K562 (cell line): ENCODE measurements at regions not wholly inside any gene's neighbourhood (a gene's known extent, or its start where the extent isn't known, plus 50 kb on each side); places are given as distances from the start of the nearest gene placed in this dataset.

Experiments used
- ATAC-seq: fragments of 200-7000 bp; cut with Tn5 transposase; 3 replicates; pipeline ENCODE4 v1.9.1; 2020; ENCODE audit warnings: moderate library complexity
- BruUV-seq: library from RNA; stranded (reverse); fragments of 400-500 nt; replicated peaks from 2 replicates; lab custom pipeline; 2021; lab: Mats Ljungman, UMichigan
- CTCF ChIA-PET: fragments of 300-600 bp; formaldehyde crosslinking; extraction: SDS; loops from one replicate; lab custom pipeline; 2021; ENCODE audit warnings: low intra/inter-chr PET ratio; lab: Yijun Ruan, JAX
- POLR2A ChIA-PET: fragments of 300-600, 350-650 bp; sonication (Branson Sonifier 250); formaldehyde crosslinking; extraction: SDS; loops from one replicate; lab custom pipeline; 2021; ENCODE audit warnings: antibody characterized with exemption, inconsistent platforms; lab: Yijun Ruan, JAX
- DNase-seq, 4 experiments: peaks; one replicate each; pipeline versions ENCODE4 v3.0.0 to v3.0.0-alpha.2; 2011 to 2018; ENCODE audit warnings: low spot score in 3 of 4, mixed read lengths in 3 of 4; ENCODE audit errors: extremely low read depth in 1 of 4
- FAIRE-seq: peaks from 2 replicates; lab custom pipeline; 2011; peaks lifted over from hg19 to GRCh38; lab: Jason Lieb, UNC
- H2AFZ ChIP-seq: 2 replicates; pipeline ENCODE4 v1.6.0; 2011; ENCODE audit warnings: low read depth, low read length, control low read depth, inconsistent platforms
- H3K27ac ChIP-seq: fragments of 200-600 bp; 3 replicates; pipeline ENCODE4 v1.8.0; 2011; ENCODE audit warnings: low read depth, mild to moderate bottlenecking, control low read depth, inconsistent platforms, low read length, moderate library complexity, mixed read lengths; ENCODE audit errors: extremely low read depth
- H3K27me3 ChIP-seq, 2 experiments: fragments of 300-600 bp in 1 of 2; 2 replicates in 1 of 2; 3 replicates in 1 of 2; pipeline versions ENCODE4 v1.6.0 to v1.8.0; 2011; ENCODE audit warnings: inconsistent platforms in 2 of 2, low read length in 2 of 2, mild to moderate bottlenecking in 1 of 2, mixed read lengths in 1 of 2, moderate library complexity in 1 of 2; ENCODE audit not compliant: control insufficient read depth in 2 of 2, insufficient read depth in 2 of 2
- H3K36me3 ChIP-seq: fragments of 300-600 bp; 3 replicates; pipeline ENCODE4 v1.8.0; 2011; ENCODE audit warnings: mild to moderate bottlenecking, low read length, inconsistent platforms; ENCODE audit not compliant: control insufficient read depth, insufficient read depth
- H3K4me1 ChIP-seq, 2 experiments: fragments of 200-600 bp in 1 of 2; replicated peaks in 1 of 2; 2 replicates in 1 of 2; 3 replicates in 1 of 2; pipeline versions ENCODE4 v1.5.1 to v1.8.0; 2011; ENCODE audit warnings: inconsistent platforms in 2 of 2, low read length in 2 of 2, mild to moderate bottlenecking in 1 of 2, mixed read lengths in 1 of 2, moderate library complexity in 1 of 2; ENCODE audit not compliant: control insufficient read depth in 2 of 2, insufficient read depth in 2 of 2
- H3K4me2 ChIP-seq: 2 replicates; pipeline ENCODE4 v1.6.1; 2011; ENCODE audit warnings: low read length, control low read depth, inconsistent platforms, mixed read lengths; ENCODE audit not compliant: insufficient read depth
- H3K4me3 ChIP-seq: fragments of 200-600 bp; sonication (generic), shearing (Covaris generic); 2 replicates; pipeline ENCODE4 v1.5.1; 2016; ENCODE audit warnings: control low read depth, inconsistent platforms
- H3K79me2 ChIP-seq: fragments of 200-600 bp; 3 replicates; pipeline ENCODE4 v1.8.0; 2011; ENCODE audit warnings: low read length, inconsistent platforms; ENCODE audit not compliant: control insufficient read depth, insufficient read depth
- H3K9ac ChIP-seq, 2 experiments: 2 replicates each; pipeline versions ENCODE4 v1.6.0 to v1.6.1; 2011; ENCODE audit warnings: low read depth in 2 of 2, low read length in 2 of 2, control low read depth in 1 of 2, inconsistent platforms in 1 of 2, mild to moderate bottlenecking in 1 of 2, mixed read lengths in 1 of 2; ENCODE audit not compliant: insufficient read depth in 1 of 2
- H3K9me1 ChIP-seq: one replicate; pipeline ENCODE4 v1.6.0; 2011; ENCODE audit warnings: inconsistent platforms, mild to moderate bottlenecking, low read length, moderate library complexity; ENCODE audit not compliant: control insufficient read depth, insufficient read depth
- H3K9me3 ChIP-seq: replicated peaks from 2 replicates; pipeline ENCODE4 v1.5.1; 2011; ENCODE audit warnings: low read depth, low read length, inconsistent platforms; ENCODE audit not compliant: control insufficient read depth, insufficient read depth
- H4K20me1 ChIP-seq: replicated peaks from 2 replicates; pipeline ENCODE4 v1.6.1; 2011; ENCODE audit warnings: low read length, inconsistent platforms, mixed read lengths; ENCODE audit not compliant: control insufficient read depth, insufficient read depth
- DACH1 ChIP-seq: fragments of 450-650 bp; IDR thresholded peaks from 2 replicates; pipeline ENCODE4 v1.6.1; 2018; ENCODE audit not compliant: partially characterized antibody
- HNRNPH1 ChIP-seq: fragments of 200-400 bp; formaldehyde crosslinking; optimal IDR thresholded peaks from 2 replicates; pipeline ENCODE3; 2017; ENCODE audit warnings: low read depth, mild to moderate bottlenecking, low read length, moderate library complexity
- LCOR ChIP-seq: sonication (generic); formaldehyde crosslinking; IDR thresholded peaks from 2 replicates; pipeline ENCODE4 v1.8.0; 2022; ENCODE audit warnings: mild to moderate bottlenecking, missing genetic modification reagents
- NELFE ChIP-seq: IDR thresholded peaks from 2 replicates; pipeline ENCODE4 v1.6.1; 2011; ENCODE audit warnings: mild to moderate bottlenecking; ENCODE audit not compliant: insufficient read depth, insufficient read length
- SAFB ChIP-seq: fragments of 200-400 bp; formaldehyde crosslinking; IDR thresholded peaks from 2 replicates; pipeline ENCODE4 v1.6.1; 2017; ENCODE audit warnings: low read depth, low read length, borderline replicate concordance
- SMARCC2 ChIP-seq: fragments of 450-650 bp; IDR thresholded peaks from 2 replicates; pipeline ENCODE4 v1.6.1; 2017; ENCODE audit warnings: antibody characterized with exemption, moderate library complexity, mild to moderate bottlenecking, low read depth
- SMARCE1 ChIP-seq: fragments of 450-650 bp; IDR thresholded peaks from 2 replicates; pipeline ENCODE4 v1.7.1; 2016; ENCODE audit warnings: mild to moderate bottlenecking
- SNRNP70 ChIP-seq: fragments of 200-400 bp; formaldehyde crosslinking; optimal IDR thresholded peaks from 2 replicates; pipeline ENCODE3; 2017; ENCODE audit warnings: low read depth, low read length
- SREBF1 ChIP-seq: fragments of 150-350 bp; IDR thresholded peaks from 2 replicates; pipeline ENCODE4 v1.6.1; 2014; ENCODE audit warnings: antibody characterized with exemption, low read depth, low read length, borderline replicate concordance
- SRSF1 ChIP-seq: fragments of 200-400 bp; formaldehyde crosslinking; IDR thresholded peaks from 2 replicates; pipeline ENCODE4 v1.6.1; 2017; ENCODE audit warnings: mild to moderate bottlenecking, low read depth, low read length, moderate library complexity
- TBL1XR1 ChIP-seq, 2 experiments: IDR thresholded peaks; 2 replicates each; pipeline ENCODE4 v1.6.1; 2012; ENCODE audit warnings: improper control_type of control experiment in 2 of 2, low read length in 2 of 2, mild to moderate bottlenecking in 1 of 2
- TFAM ChIP-seq: fragments of 250-450 bp; sonication (Bioruptor Pico); conservative IDR thresholded peaks from 2 replicates; pipeline ENCODE4 v1.5.0; 2021; ENCODE audit warnings: mild to moderate bottlenecking, moderate library complexity
- THRA ChIP-seq: fragments of 450-650 bp; IDR thresholded peaks from 2 replicates; pipeline ENCODE4 v1.6.1; 2017; ENCODE audit warnings: mild to moderate bottlenecking, moderate library complexity
- TRIM25 ChIP-seq: fragments of 450-650 bp; IDR thresholded peaks from 2 replicates; pipeline ENCODE4 v1.7.0; 2016; ENCODE audit warnings: borderline replicate concordance
- ZNF311 ChIP-seq: fragments of 250-450 bp; sonication (Bioruptor Pico); IDR thresholded peaks from 2 replicates; pipeline ENCODE4 v1.4.0; 2020; ENCODE audit warnings: mild to moderate bottlenecking, moderate library complexity
- in situ Hi-C: fragments of 300-500 bp; cut with MboI; formaldehyde crosslinking; loops from 4 replicates; pipeline ENCODE4 v1.15.0; 2018; ENCODE audit warnings: inconsistent platforms, mixed read lengths
- intact Hi-C: fragments of 100-400 bp; cut with micrococcal nuclease; formaldehyde crosslinking; loops from 2 replicates; pipeline ENCODE4 v1.14.2; 2022

- TF ChIP-seq TRIM25 = no peak
- no peak for TF ChIP-seq SMARCC2
- no peak for TF ChIP-seq SREBF1
- no peak for TF ChIP-seq NELFE
- no peak for TF ChIP-seq SRSF1
Observed at GRCh38 chr13:32881777-32882145, 134.5 kb upstream of the KL start (continued).

- no peak overlapping the region for H3K27ac ChIP-seq
- H4K20me1 ChIP-seq = no peaks in the 10 kb centered on the region
- no peak overlapping the region for H3K4me2 ChIP-seq
- no TSS peak for BruUV-seq
- TF ChIP-seq HNRNPH1 = no peak
- no peak for TF ChIP-seq DACH1
- TF ChIP-seq ZNF311 (CRISPR knock-in tag) = no peak
- no peak for TF ChIP-seq TFAM (CRISPR knock-in tag)
- no peak for TF ChIP-seq SMARCE1
- TF ChIP-seq THRA = no peak
- no peak for TF ChIP-seq SAFB
- no peak for TF ChIP-seq LCOR
- TF ChIP-seq SNRNP70 = no peak
- TF ChIP-seq TBL1XR1 (IDR thresholded peaks at IDR 0.05; ENCODE audit: low read length in 2 of 2) = no peak
- TF ChIP-seq, all 486 proteins: peak for 0
- ATAC-seq (no peak), DNase-seq (no peak), FAIRE-seq (no peak)
- in situ Hi-C loops = no loop called here
- Histone ChIP-seq H3K79me2 (no peaks in the 10 kb centered on the region), H2AFZ (no peak overlapping the region), H3K9ac (no peak overlapping the region), H3K9me1 (no peaks in the 10 kb centered on the region), H3K4me3 (no peak overlapping the region), H3K9me3 (no peaks in the 10 kb centered on the region), H3K4me1 (no peaks in the 10 kb centered on the region), H3K36me3 (no peaks in the 10 kb centered on the region), H3K27me3 (no peaks in the 10 kb centered on the region)
- ChIA-PET POLR2A (no interaction called here), CTCF (no interaction called here)
- intact Hi-C loops = loop anchor here (2.0 kb wide), 1 partner anchor 52 kb away; no protein-coding TSS in a partner anchor
Observed at GRCh38 chr13:32882691-32883090, 133.5 kb upstream of the KL start.
